ENCODE measurements at regions not wholly inside any gene's neighbourhood (a gene's known extent, or its start where the extent isn't known, plus 50 kb on each side); places are given as distances from the start of the nearest gene placed in this dataset.

- TF ChIP-seq ZFP30 (CRISPR knock-in tag; IDR thresholded peaks at IDR 0.05) (no peak), RARB (CRISPR knock-in tag; IDR thresholded peaks at IDR 0.05) (no peak)
Measured at GRCh38 chr15:87656372-87656771, 600.2 kb downstream of the NTRK3 start.

All from SK-N-SH treated with all-trans-retinoic acid at 6 μM for 48 hours (cell line).